DND-41 (cell line): ENCODE measurements at regions not wholly inside any gene's neighbourhood (a gene's known extent, or its start where the extent isn't known, plus 50 kb on each side); places are given as distances from the start of the nearest gene placed in this dataset.

Experiments used
- CTCF ChIP-seq: IDR thresholded peaks from 2 replicates; pipeline ENCODE4 v1.5.1; 2012; ENCODE audit warnings: borderline replicate concordance, low read length, moderate library complexity, mild to moderate bottlenecking; ENCODE audit not compliant: poor library complexity, severe bottlenecking; ENCODE audit errors: extremely low read depth
- EZH2 ChIP-seq: IDR thresholded peaks from 3 replicates; pipeline ENCODE4 v1.6.1; 2012; ENCODE audit warnings: borderline replicate concordance, low read depth, mild to moderate bottlenecking, moderate library complexity, low read length, inconsistent platforms; ENCODE audit not compliant: severe bottlenecking

- no peak for TF ChIP-seq CTCF
- no peak for TF ChIP-seq EZH2
Measured at GRCh38 chr15:98514034-98514622, 134.2 kb upstream of the IGF1R start.
